MM.1S (cell line): ENCODE measurements at regions not wholly inside any gene's neighbourhood (a gene's known extent, or its start where the extent isn't known, plus 50 kb on each side); places are given as distances from the start of the nearest gene placed in this dataset.
"Not testable (repeated sequence)": the region's sequence is repeated elsewhere in the genome, so short reads cannot be mapped to it uniquely, and the experiment has no call there.

Experiments used
- DNase-seq: peaks from one replicate; pipeline ENCODE4 v3.0.0-alpha.2; 2015
- H2AFZ ChIP-seq: fragments of 300-600 bp; sonication (generic); 2 replicates; pipeline ENCODE4 v1.6.0; 2016; ENCODE audit warnings: antibody characterized with exemption, low read length
- H3F3A ChIP-seq: fragments of 300-600 bp; sonication (generic); 2 replicates; pipeline ENCODE4 v1.6.1; 2016; ENCODE audit warnings: mild to moderate bottlenecking, antibody characterized with exemption, low read length, moderate library complexity, mixed read lengths; ENCODE audit not compliant: insufficient read depth
- H3K27ac ChIP-seq: fragments of 300-600 bp; sonication (generic); 2 replicates; pipeline ENCODE4 v1.5.1; 2016; ENCODE audit warnings: mild to moderate bottlenecking, low read length
- H3K27me3 ChIP-seq: fragments of 300-600 bp; sonication (generic); replicated peaks from 2 replicates; pipeline ENCODE4 v1.6.0; 2016; ENCODE audit warnings: low read length; ENCODE audit not compliant: insufficient read depth
- H3K36me3 ChIP-seq: fragments of 300-600 bp; sonication (generic); replicated peaks from 2 replicates; pipeline ENCODE4 v1.6.1; 2016; ENCODE audit warnings: mild to moderate bottlenecking, low read length, mixed read lengths; ENCODE audit not compliant: insufficient read depth
- H3K4me1 ChIP-seq: fragments of 300-600 bp; sonication (generic); 2 replicates; pipeline ENCODE4 v1.6.1; 2016; ENCODE audit warnings: low read length, mixed read lengths
- H3K4me2 ChIP-seq: fragments of 300-600 bp; sonication (generic); 2 replicates; pipeline ENCODE4 v1.6.0; 2016; ENCODE audit warnings: low read depth, low read length
- H3K4me3 ChIP-seq: fragments of 300-600 bp; sonication (generic); 2 replicates; pipeline ENCODE4 v1.5.1; 2016; ENCODE audit warnings: low read length, mixed read lengths
- H3K79me2 ChIP-seq: fragments of 300-600 bp; sonication (generic); 2 replicates; pipeline ENCODE4 v1.6.1; 2016; ENCODE audit warnings: mixed run types, low read length, mixed read lengths
- H3K9ac ChIP-seq: fragments of 300-600 bp; sonication (generic); 2 replicates; pipeline ENCODE4 v1.6.1; 2016; ENCODE audit warnings: low read length, mixed read lengths
- H3K9me2 ChIP-seq: fragments of 300-600 bp; sonication (generic); replicated peaks from 2 replicates; pipeline ENCODE4 v1.6.1; 2016; ENCODE audit warnings: mild to moderate bottlenecking, low read length, mixed read lengths; ENCODE audit not compliant: insufficient read depth
- H3K9me3 ChIP-seq: fragments of 300-600 bp; sonication (generic); replicated peaks from 2 replicates; pipeline ENCODE4 v1.6.1; 2016; ENCODE audit warnings: mild to moderate bottlenecking, low read length, mixed read lengths; ENCODE audit not compliant: insufficient read depth
- H4K20me1 ChIP-seq: fragments of 300-600 bp; sonication (generic); 2 replicates; pipeline ENCODE4 v1.6.1; 2016; ENCODE audit warnings: mild to moderate bottlenecking, low read length, moderate library complexity, mixed read lengths; ENCODE audit not compliant: insufficient read depth
- EZH2 ChIP-seq: fragments of 300-600 bp; sonication (generic); optimal IDR thresholded peaks from 2 replicates; pipeline ENCODE3; 2017; ENCODE audit warnings: low read depth, mild to moderate bottlenecking, antibody characterized with exemption, low read length, mixed read lengths
- EZH2phosphoT487 ChIP-seq: fragments of 300-600 bp; sonication (generic); IDR thresholded peaks from 2 replicates; pipeline ENCODE4 v1.6.1; 2018; ENCODE audit warnings: antibody characterized with exemption, low read length
- TF ChIP-seq, protein P1 (sequence below): fragments of 300-600 bp; sonication (generic); IDR thresholded peaks from 2 replicates; pipeline ENCODE4 v1.5.1; 2016; ENCODE audit warnings: antibody characterized with exemption, low read length, mixed read lengths

DNA sequence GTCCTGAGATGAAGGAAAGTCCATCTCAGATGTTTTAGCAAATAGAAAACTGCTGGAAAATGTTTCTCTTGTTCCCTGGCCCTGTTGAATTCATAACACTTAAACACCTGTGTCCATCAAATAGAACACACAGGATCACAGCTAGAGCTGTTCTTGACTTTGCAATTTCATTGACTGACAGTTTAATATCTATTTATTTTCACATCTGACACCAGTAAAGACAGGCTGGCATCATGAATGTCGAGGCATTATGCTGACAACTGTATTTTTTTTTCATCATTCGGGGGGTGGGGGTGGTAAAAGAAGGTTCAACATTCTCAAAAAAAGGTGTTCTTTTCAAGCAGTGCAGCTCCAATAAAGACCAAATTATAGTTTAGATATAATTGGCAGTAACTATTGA, 591.2 kb upstream of the PTBP2 start:
- no peaks in the 10 kb centered on the region for H3K36me3 ChIP-seq
- no peak for DNase-seq
- no peak overlapping the region for H2AFZ ChIP-seq
- H3F3A ChIP-seq, result no peaks in the 10 kb centered on the region
- TF ChIP-seq, protein P1, sequence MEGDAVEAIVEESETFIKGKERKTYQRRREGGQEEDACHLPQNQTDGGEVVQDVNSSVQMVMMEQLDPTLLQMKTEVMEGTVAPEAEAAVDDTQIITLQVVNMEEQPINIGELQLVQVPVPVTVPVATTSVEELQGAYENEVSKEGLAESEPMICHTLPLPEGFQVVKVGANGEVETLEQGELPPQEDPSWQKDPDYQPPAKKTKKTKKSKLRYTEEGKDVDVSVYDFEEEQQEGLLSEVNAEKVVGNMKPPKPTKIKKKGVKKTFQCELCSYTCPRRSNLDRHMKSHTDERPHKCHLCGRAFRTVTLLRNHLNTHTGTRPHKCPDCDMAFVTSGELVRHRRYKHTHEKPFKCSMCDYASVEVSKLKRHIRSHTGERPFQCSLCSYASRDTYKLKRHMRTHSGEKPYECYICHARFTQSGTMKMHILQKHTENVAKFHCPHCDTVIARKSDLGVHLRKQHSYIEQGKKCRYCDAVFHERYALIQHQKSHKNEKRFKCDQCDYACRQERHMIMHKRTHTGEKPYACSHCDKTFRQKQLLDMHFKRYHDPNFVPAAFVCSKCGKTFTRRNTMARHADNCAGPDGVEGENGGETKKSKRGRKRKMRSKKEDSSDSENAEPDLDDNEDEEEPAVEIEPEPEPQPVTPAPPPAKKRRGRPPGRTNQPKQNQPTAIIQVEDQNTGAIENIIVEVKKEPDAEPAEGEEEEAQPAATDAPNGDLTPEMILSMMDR, result no peak
- TF ChIP-seq EZH2 (no peak), EZH2phosphoT487 (no peak)
- H3K9me3 ChIP-seq, result no peaks in the 10 kb centered on the region
- H3K79me2 ChIP-seq, result no peaks in the 10 kb centered on the region
- H3K4me2 ChIP-seq, result no peak overlapping the region
- H3K27ac ChIP-seq, result no peak overlapping the region
- no peak overlapping the region for H3K4me3 ChIP-seq
- H3K9me2 ChIP-seq, result no peaks in the 10 kb centered on the region
- no peak overlapping the region for H3K9ac ChIP-seq
- no peaks in the 10 kb centered on the region for H4K20me1 ChIP-seq
- no peaks in the 10 kb centered on the region for H3K4me1 ChIP-seq
- H3K27me3 ChIP-seq, result no peaks in the 10 kb centered on the region

DNA sequence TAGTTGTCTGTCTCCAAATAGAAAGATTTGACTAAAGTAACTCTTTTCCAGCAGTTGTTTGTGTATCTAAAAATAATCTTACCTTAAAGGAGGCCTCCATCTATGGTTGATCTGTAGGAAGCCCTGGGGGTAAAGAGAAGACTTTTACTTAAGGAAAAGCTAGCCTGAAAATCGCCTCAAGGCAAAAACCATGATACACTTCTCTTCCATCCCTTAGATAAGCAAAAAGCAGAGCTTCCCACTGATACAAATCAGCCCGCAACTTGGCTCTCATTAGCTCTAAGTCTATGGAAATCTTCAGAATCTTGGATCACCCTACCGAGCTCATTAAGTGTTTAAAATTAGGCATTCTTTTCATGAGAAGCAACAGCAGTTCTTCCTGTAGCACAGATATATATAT, 576.9 kb upstream of the PTBP2 start:
- Histone ChIP-seq H3K9ac (no peak overlapping the region), H3K4me1 (no peaks in the 10 kb centered on the region), H2AFZ (no peak overlapping the region), H4K20me1 (no peaks in the 10 kb centered on the region), H3K27me3 (no peaks in the 10 kb centered on the region), H3F3A (no peaks in the 10 kb centered on the region), H3K27ac (no peak overlapping the region), H3K9me3 (no peaks in the 10 kb centered on the region), H3K4me2 (no peak overlapping the region), H3K9me2 (no peaks in the 10 kb centered on the region), H3K36me3 (no peaks in the 10 kb centered on the region), H3K79me2 (no peaks in the 10 kb centered on the region), H3K4me3 (no peak overlapping the region)
- DNase-seq, result no peak
- no peak for TF ChIP-seq EZH2phosphoT487
- TF ChIP-seq, protein P1, result no peak
- TF ChIP-seq EZH2, result no peak

DNA sequence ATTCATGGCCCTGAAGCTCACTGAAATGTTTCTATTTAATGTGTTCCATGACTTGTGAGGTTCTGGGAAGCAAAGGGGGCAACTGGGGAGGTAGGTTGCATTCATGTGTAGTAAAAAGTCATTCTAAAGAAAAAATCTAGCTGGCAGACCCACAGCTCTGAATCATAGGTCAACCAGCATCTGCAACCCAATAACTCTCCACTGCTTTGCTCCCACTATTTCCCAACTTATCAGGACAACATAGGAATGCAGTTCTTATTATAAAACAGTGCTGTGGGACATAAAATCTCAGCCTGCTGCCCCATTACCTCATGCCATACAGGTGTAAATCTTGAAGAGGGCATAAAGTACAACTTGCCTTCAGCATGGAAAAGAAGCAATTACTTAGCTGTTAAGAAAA, 576.1 kb upstream of the PTBP2 start:
- H3K27ac ChIP-seq, result no peak overlapping the region
- no peak overlapping the region for H3K4me3 ChIP-seq
- DNase-seq, result no peak
- no peak overlapping the region for H2AFZ ChIP-seq
- no peaks in the 10 kb centered on the region for H4K20me1 ChIP-seq
- H3K27me3 ChIP-seq, result no peaks in the 10 kb centered on the region
- TF ChIP-seq, protein P1, result no peak
- no peak for TF ChIP-seq EZH2phosphoT487
- no peak for TF ChIP-seq EZH2
- H3K9me3 ChIP-seq, result no peaks in the 10 kb centered on the region
- H3K4me2 ChIP-seq, result no peak overlapping the region
- no peaks in the 10 kb centered on the region for H3K4me1 ChIP-seq
- H3K9me2 ChIP-seq, result no peaks in the 10 kb centered on the region
- no peaks in the 10 kb centered on the region for H3K36me3 ChIP-seq
- no peak overlapping the region for H3K9ac ChIP-seq
- no peaks in the 10 kb centered on the region for H3F3A ChIP-seq
- no peaks in the 10 kb centered on the region for H3K79me2 ChIP-seq

DNA sequence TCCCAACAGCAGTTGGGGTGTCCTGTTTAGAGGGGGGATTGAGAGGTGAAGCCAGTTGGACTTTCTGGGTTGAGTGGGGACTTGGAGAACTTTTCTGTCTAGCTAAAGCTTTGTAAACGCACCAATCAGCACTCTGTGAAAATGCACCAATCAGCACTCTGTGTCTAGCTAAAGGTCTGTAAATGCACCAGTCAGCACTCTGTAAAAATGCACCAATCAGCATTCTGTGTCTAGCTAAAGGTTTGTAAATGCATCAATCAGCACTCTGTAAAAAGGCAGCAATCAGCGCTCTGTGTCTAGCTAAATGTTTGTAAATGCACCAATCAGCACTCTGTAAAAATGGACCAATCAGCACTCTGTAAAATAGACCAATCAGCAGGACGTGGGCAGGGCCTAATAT, 568.6 kb upstream of the PTBP2 start:
- not testable (repeated sequence) for H3K9me3 ChIP-seq, H3K36me3 ChIP-seq, H3K4me1 ChIP-seq, H3K9ac ChIP-seq, H4K20me1 ChIP-seq, H3K9me2 ChIP-seq, H3F3A ChIP-seq, H3K79me2 ChIP-seq, DNase-seq, H3K27ac ChIP-seq, H3K4me2 ChIP-seq, H2AFZ ChIP-seq, H3K27me3 ChIP-seq, H3K4me3 ChIP-seq
